Neural progenitor cell (in vitro differentiated cells): ENCODE measurements at regions not wholly inside any gene's neighbourhood (a gene's known extent, or its start where the extent isn't known, plus 50 kb on each side); places are given as distances from the start of the nearest gene placed in this dataset.

Source experiments
- DNase-seq: peaks from one replicate; pipeline ENCODE4 v3.0.0-alpha.2; 2016; ENCODE audit warnings: low spot score
- H2AFZ ChIP-seq: fragments of 200-600 bp; sonication (generic); replicated peaks from 2 replicates; pipeline ENCODE4 v1.6.1; 2016; ENCODE audit warnings: antibody characterized with exemption
- H3F3A ChIP-seq: fragments of 200-600 bp; sonication (generic); 2 replicates; pipeline ENCODE4 v1.6.1; 2016; ENCODE audit warnings: antibody characterized with exemption, low read depth
- H3K27ac ChIP-seq: fragments of 200-600 bp; sonication (generic); 2 replicates; pipeline ENCODE4 v1.5.1; 2016; ENCODE audit warnings: mild to moderate bottlenecking
- H3K27me3 ChIP-seq: fragments of 200-600 bp; sonication (generic); 2 replicates; pipeline ENCODE4 v1.6.1; 2016; ENCODE audit warnings: mild to moderate bottlenecking, moderate library complexity
- H3K36me3 ChIP-seq: fragments of 200-600 bp; sonication (generic); 2 replicates; pipeline ENCODE4 v1.5.1; 2016
- H3K4me1 ChIP-seq: fragments of 200-600 bp; sonication (generic); 2 replicates; pipeline ENCODE4 v1.6.1; 2016; ENCODE audit warnings: mixed run types
- H3K4me2 ChIP-seq: fragments of 200-600 bp; sonication (generic); 2 replicates; pipeline ENCODE4 v1.6.1; 2016
- H3K4me3 ChIP-seq: fragments of 200-600 bp; sonication (generic); 2 replicates; pipeline ENCODE4 v1.5.1; 2016
- H3K79me2 ChIP-seq: fragments of 200-600 bp; sonication (generic); 2 replicates; pipeline ENCODE4 v1.6.1; 2016; ENCODE audit warnings: low read depth
- H3K9ac ChIP-seq: fragments of 200-600 bp; sonication (generic); 2 replicates; pipeline ENCODE4 v1.6.1; 2016
- H3K9me3 ChIP-seq: fragments of 200-600 bp; sonication (generic); 2 replicates; pipeline ENCODE4 v1.5.1; 2016; ENCODE audit warnings: low read depth
- H4K20me1 ChIP-seq: fragments of 200-600 bp; sonication (generic); 2 replicates; pipeline ENCODE4 v1.6.1; 2016; ENCODE audit warnings: low read depth
- H3K27ac Mint-ChIP-seq: 3 replicates; pipeline ENCODE4 v1.8.0; 2021; ENCODE audit warnings: mixed read lengths
- H3K27me3 Mint-ChIP-seq: 2 replicates; pipeline ENCODE4 v1.8.0; 2022; ENCODE audit warnings: low read depth, mild to moderate bottlenecking, inconsistent platforms, moderate library complexity, mixed read lengths; ENCODE audit not compliant: insufficient read depth
- H3K36me3 Mint-ChIP-seq: 3 replicates; pipeline ENCODE4 v1.8.0; 2021; ENCODE audit warnings: mixed read lengths
- H3K4me1 Mint-ChIP-seq: 3 replicates; pipeline ENCODE4 v1.8.0; 2021; ENCODE audit warnings: mixed read lengths
- H3K4me3 Mint-ChIP-seq: 3 replicates; pipeline ENCODE4 v1.8.0; 2021; ENCODE audit warnings: mild to moderate bottlenecking, moderate library complexity, mixed read lengths
- H3K9me3 Mint-ChIP-seq: 3 replicates; pipeline ENCODE4 v1.8.0; 2020; ENCODE audit warnings: mixed read lengths
- EZH2 ChIP-seq: fragments of 200-600 bp; sonication (generic); IDR thresholded peaks from 2 replicates; pipeline ENCODE4 v1.6.1; 2017; ENCODE audit warnings: antibody characterized with exemption, mild to moderate bottlenecking, moderate library complexity
- EZH2phosphoT487 ChIP-seq: fragments of 200-600 bp; sonication (generic); IDR thresholded peaks from 2 replicates; pipeline ENCODE4 v1.6.1; 2017; ENCODE audit warnings: antibody characterized with exemption
- TF ChIP-seq, protein P1 (sequence below): fragments of 200-600 bp; sonication (generic); IDR thresholded peaks from 2 replicates; pipeline ENCODE4 v1.5.1; 2017; ENCODE audit warnings: antibody characterized with exemption, mild to moderate bottlenecking

DNA sequence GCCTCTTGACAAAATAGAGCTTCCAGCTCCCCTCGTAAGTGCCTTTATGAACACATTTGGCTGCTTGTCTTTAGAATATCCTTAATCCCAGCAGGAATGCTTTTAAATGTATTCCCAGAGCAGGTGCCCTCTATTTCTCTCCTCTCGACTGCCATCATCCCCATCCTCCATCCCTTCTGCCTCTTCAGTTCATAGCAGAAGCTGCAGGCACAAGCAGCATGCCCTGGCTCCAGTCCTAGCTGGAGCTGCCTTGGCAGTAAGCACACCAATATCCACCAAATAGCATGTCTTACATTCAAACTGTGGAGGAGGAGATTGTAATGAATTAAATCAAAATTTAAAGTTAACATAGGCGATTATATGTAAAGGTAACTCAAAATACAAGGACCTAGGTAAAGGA is 891.3 kb upstream of the SLC39A10 start:
- Histone ChIP-seq H3K4me3 (no peak overlapping the region), H3K9me3 (no peaks in the 10 kb centered on the region), H3K79me2 (no peaks in the 10 kb centered on the region), H2AFZ (peak overlapping the region; percentile 11), H3F3A (no peaks in the 10 kb centered on the region), H3K4me2 (no peak overlapping the region), H4K20me1 (no peaks in the 10 kb centered on the region), H3K4me1 (peaks cover 8% of the 10 kb centered on the region), H3K27me3 (no peaks in the 10 kb centered on the region), H3K36me3 (no peaks in the 10 kb centered on the region), H3K9ac (no peak overlapping the region), H3K27ac (no peak overlapping the region)
- Mint-ChIP-seq H3K27ac (no peak overlapping the region), H3K4me1 (no peaks in the 10 kb centered on the region), H3K4me3 (no peak overlapping the region), H3K36me3 (no peaks in the 10 kb centered on the region), H3K27me3 (peaks cover 4% of the 10 kb centered on the region), H3K9me3 (peaks cover 3% of the 10 kb centered on the region)
- peak; percentile 27 for DNase-seq
- TF ChIP-seq EZH2 (no peak), EZH2phosphoT487 (no peak)
- TF ChIP-seq, protein P1, sequence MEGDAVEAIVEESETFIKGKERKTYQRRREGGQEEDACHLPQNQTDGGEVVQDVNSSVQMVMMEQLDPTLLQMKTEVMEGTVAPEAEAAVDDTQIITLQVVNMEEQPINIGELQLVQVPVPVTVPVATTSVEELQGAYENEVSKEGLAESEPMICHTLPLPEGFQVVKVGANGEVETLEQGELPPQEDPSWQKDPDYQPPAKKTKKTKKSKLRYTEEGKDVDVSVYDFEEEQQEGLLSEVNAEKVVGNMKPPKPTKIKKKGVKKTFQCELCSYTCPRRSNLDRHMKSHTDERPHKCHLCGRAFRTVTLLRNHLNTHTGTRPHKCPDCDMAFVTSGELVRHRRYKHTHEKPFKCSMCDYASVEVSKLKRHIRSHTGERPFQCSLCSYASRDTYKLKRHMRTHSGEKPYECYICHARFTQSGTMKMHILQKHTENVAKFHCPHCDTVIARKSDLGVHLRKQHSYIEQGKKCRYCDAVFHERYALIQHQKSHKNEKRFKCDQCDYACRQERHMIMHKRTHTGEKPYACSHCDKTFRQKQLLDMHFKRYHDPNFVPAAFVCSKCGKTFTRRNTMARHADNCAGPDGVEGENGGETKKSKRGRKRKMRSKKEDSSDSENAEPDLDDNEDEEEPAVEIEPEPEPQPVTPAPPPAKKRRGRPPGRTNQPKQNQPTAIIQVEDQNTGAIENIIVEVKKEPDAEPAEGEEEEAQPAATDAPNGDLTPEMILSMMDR = no peak

DNA sequence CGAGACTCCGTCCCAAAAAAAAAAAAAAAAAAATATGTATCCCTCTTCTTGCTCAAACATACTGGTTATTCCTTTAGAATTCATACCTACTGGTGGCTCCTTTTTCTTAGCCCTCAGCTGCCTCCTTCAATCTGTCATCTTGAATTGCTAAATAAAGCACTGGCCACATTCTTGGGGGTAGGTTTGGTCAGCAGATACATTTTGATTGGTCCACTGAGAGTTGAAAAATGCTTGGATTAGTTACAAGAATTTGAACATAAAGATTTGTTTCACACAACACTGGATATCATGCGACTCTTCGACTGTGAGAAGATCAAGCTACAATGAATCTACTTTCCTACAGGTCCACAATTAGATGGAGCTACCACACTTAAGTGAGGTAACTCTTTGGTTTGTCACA is 906.1 kb upstream of the SLC39A10 start:
- H3K36me3 Mint-ChIP-seq = no peaks in the 10 kb centered on the region
- Histone ChIP-seq H3K9me3 (no peaks in the 10 kb centered on the region), H3K9ac (no peak overlapping the region), H3K4me3 (no peak overlapping the region), H2AFZ (no peak overlapping the region), H3K79me2 (no peaks in the 10 kb centered on the region), H3K27ac (no peak overlapping the region), H4K20me1 (no peaks in the 10 kb centered on the region), H3K4me2 (no peak overlapping the region), H3F3A (no peaks in the 10 kb centered on the region), H3K4me1 (peaks cover 4% of the 10 kb centered on the region), H3K36me3 (no peaks in the 10 kb centered on the region), H3K27me3 (no peaks in the 10 kb centered on the region)
- no peak overlapping the region for H3K4me3 Mint-ChIP-seq
- H3K4me1 Mint-ChIP-seq = peaks cover 2% of the 10 kb centered on the region
- no peak overlapping the region for H3K27ac Mint-ChIP-seq
- no peak for DNase-seq
- TF ChIP-seq EZH2phosphoT487 (no peak), EZH2 (no peak)
- TF ChIP-seq, protein P1 = no peak
- no peaks in the 10 kb centered on the region for H3K27me3 Mint-ChIP-seq
- H3K9me3 Mint-ChIP-seq = peaks cover 3% of the 10 kb centered on the region

DNA sequence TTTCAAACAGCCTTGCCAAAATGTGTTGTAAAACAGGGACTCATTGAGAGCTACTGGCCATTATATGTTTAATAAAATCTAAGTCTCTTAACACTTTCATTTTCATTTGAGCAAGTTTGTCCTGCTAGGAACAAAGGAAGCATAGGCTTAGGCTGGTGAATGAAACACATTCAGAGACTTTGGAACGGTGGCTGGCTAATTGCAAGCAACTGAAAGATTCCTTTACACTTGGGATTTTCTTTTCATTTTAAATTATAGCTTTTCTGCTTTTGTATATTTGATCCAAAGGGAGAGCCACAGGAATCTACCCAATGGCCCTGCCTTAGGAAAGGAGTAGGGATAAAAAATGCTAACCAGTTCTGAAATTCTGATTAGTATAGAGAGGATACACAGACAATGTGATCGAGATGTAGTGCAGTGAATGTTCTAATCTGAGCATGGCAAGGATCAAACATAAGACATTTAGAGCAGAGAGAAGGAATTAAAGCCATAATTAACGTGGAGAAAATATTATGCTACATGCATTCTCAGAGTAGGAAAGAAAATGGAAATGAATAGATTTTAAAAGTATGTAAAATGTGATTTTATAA is 911.4 kb upstream of the SLC39A10 start:
- Histone ChIP-seq H3K9ac (no peak overlapping the region), H3K27me3 (no peaks in the 10 kb centered on the region), H3K4me1 (peaks cover 23% of the 10 kb centered on the region), H3K4me3 (no peak overlapping the region), H3K79me2 (no peaks in the 10 kb centered on the region), H3K9me3 (no peaks in the 10 kb centered on the region), H4K20me1 (no peaks in the 10 kb centered on the region), H3F3A (peaks cover 16% of the 10 kb centered on the region), H3K4me2 (peak overlapping the region; percentile 49), H3K36me3 (no peaks in the 10 kb centered on the region), H2AFZ (no peak overlapping the region), H3K27ac (peak overlapping the region; percentile 76)
- Mint-ChIP-seq H3K27ac (peak overlapping the region; percentile 4), H3K9me3 (no peaks in the 10 kb centered on the region), H3K36me3 (no peaks in the 10 kb centered on the region), H3K27me3 (no peaks in the 10 kb centered on the region), H3K4me3 (peak overlapping the region; percentile 1), H3K4me1 (peaks cover 12% of the 10 kb centered on the region)
- TF ChIP-seq, protein P1 = no peak
- TF ChIP-seq EZH2phosphoT487 (no peak), EZH2 (no peak)
- DNase-seq = peak; percentile 55
